Body of pancreas (tissue), 4 donors: ENCODE measurements at regions not wholly inside any gene's neighbourhood (a gene's known extent, or its start where the extent isn't known, plus 50 kb on each side); places are given as distances from the start of the nearest gene placed in this dataset.
A peak's percentile ranks its signal among the peaks of the same experiment; 100 is the strongest.

ENCODE experiments used
- POLR2A ChIP-seq, 3 donors: fragments of 450-650 bp; IDR thresholded peaks; one replicate each; pipeline ENCODE4 v1.6.1; 2016; ENCODE audit warnings: antibody characterized with exemption in 3 of 3, mild to moderate bottlenecking in 2 of 3
- TF ChIP-seq, protein P1 (sequence below), 7 experiments: fragments of 450-650 bp in 4 of 7; fragments of 200-600 bp in 3 of 7; sonication (generic) in 3 of 7; IDR thresholded peaks; one replicate each; pipeline ENCODE4 v1.5.1; 2016 to 2019; ENCODE audit warnings: antibody characterized with exemption in 7 of 7

DNA sequence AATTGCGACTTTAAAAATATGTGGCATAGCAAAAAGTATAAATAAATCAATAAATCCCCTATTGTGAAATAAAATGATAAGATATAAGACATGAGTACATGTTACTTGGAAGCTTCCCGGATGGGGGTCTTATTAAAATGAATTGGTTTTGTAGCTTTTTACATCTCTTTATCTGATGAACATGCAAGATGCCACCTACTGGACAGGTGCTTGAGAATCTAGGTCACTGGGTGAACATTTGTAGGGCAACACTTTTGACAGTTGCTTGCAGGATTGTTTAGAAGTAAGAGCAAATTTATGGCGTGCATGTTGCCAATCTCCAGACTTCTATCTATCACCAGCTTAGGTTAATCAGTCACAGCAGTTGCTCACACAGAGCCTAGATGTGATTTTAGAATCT is 362.7 kb upstream of the SUCLG2 start:
- TF ChIP-seq, protein P1, sequence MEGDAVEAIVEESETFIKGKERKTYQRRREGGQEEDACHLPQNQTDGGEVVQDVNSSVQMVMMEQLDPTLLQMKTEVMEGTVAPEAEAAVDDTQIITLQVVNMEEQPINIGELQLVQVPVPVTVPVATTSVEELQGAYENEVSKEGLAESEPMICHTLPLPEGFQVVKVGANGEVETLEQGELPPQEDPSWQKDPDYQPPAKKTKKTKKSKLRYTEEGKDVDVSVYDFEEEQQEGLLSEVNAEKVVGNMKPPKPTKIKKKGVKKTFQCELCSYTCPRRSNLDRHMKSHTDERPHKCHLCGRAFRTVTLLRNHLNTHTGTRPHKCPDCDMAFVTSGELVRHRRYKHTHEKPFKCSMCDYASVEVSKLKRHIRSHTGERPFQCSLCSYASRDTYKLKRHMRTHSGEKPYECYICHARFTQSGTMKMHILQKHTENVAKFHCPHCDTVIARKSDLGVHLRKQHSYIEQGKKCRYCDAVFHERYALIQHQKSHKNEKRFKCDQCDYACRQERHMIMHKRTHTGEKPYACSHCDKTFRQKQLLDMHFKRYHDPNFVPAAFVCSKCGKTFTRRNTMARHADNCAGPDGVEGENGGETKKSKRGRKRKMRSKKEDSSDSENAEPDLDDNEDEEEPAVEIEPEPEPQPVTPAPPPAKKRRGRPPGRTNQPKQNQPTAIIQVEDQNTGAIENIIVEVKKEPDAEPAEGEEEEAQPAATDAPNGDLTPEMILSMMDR (IDR thresholded peaks at IDR 0.05) = peak in 2 of 7 experiments; percentile 7 to 17
- TF ChIP-seq POLR2A (IDR thresholded peaks at IDR 0.05) = no peak
